ENCODE measurements at regions not wholly inside any gene's neighbourhood (a gene's known extent, or its start where the extent isn't known, plus 50 kb on each side); places are given as distances from the start of the nearest gene placed in this dataset.

GRCh38 chr9:124122321-124122720 lies 110.8 kb downstream of the LHX2 start:
- no peak for TF ChIP-seq CTCF (conservative IDR thresholded peaks at IDR 0.05; ENCODE audit: low read length)
- no peak for TF ChIP-seq EZH2phosphoT487 (IDR thresholded peaks at IDR 0.05; ENCODE audit: borderline replicate concordance)
